SIG-M5 treated with dmso at 0.1 percent for 504 hours (cell line): ENCODE measurements at regions not wholly inside any gene's neighbourhood (a gene's known extent, or its start where the extent isn't known, plus 50 kb on each side); places are given as distances from the start of the nearest gene placed in this dataset.

Experiments used
- DNase-seq: peaks from one replicate; lab custom pipeline; 2025; ENCODE audit not compliant: unreplicated experiment; lab: John Stamatoyannopoulos, UW

- DNase-seq: no peak
Measured at GRCh38 chr14:56870336-56870735, 60.1 kb upstream of the OTX2 start.

GRCh38 chr14:56868660-56869059 is 58.4 kb upstream of the OTX2 start:
- no peak for DNase-seq

- no peak for DNase-seq
Measured at GRCh38 chr14:56862836-56863235, 52.6 kb upstream of the OTX2 start.

- no peak for DNase-seq
Measured at GRCh38 chr14:56860441-56860840, 50.2 kb upstream of the OTX2 start.
